ENCODE measurements at regions not wholly inside any gene's neighbourhood (a gene's known extent, or its start where the extent isn't known, plus 50 kb on each side); places are given as distances from the start of the nearest gene placed in this dataset.

GRCh38 chr2:53463806-53464726 lies 303.5 kb upstream of the CHAC2 start:
- no peak for TF ChIP-seq FOXP2 (optimal IDR thresholded peaks at IDR 0.05; ENCODE audit: borderline replicate concordance, extremely low read depth, extremely low read length, insufficient read depth)
- no peak for TF ChIP-seq SIN3A (IDR thresholded peaks at IDR 0.05; ENCODE audit: borderline replicate concordance, insufficient read depth, low read length)
- TF ChIP-seq TAF1 (IDR thresholded peaks at IDR 0.05; ENCODE audit: borderline replicate concordance, insufficient read depth, low read length): no peak
- no peak for TF ChIP-seq REST (IDR thresholded peaks at IDR 0.05; ENCODE audit: insufficient read depth in 1 of 2, low read depth in 2 of 2, low read length in 2 of 2)
- TF ChIP-seq POLR2AphosphoS5 (IDR thresholded peaks at IDR 0.05; ENCODE audit: low read depth, low read length): no peak

- TF ChIP-seq SIN3A (IDR thresholded peaks at IDR 0.05; ENCODE audit: borderline replicate concordance, insufficient read depth, low read length) (no peak), REST (IDR thresholded peaks at IDR 0.05; ENCODE audit: insufficient read depth in 1 of 2, low read depth in 2 of 2, low read length in 2 of 2) (no peak), FOXP2 (optimal IDR thresholded peaks at IDR 0.05; ENCODE audit: borderline replicate concordance, extremely low read depth, extremely low read length, insufficient read depth) (no peak), TAF1 (IDR thresholded peaks at IDR 0.05; ENCODE audit: borderline replicate concordance, insufficient read depth, low read length) (no peak), POLR2AphosphoS5 (IDR thresholded peaks at IDR 0.05; ENCODE audit: low read depth, low read length) (no peak)
Measured at GRCh38 chr2:53460937-53461336, 306.7 kb upstream of the CHAC2 start.

GRCh38 chr2:53460347-53460746 lies 307.3 kb upstream of the CHAC2 start:
- TF ChIP-seq POLR2AphosphoS5 (IDR thresholded peaks at IDR 0.05; ENCODE audit: low read depth, low read length): no peak
- TF ChIP-seq TAF1 (IDR thresholded peaks at IDR 0.05; ENCODE audit: borderline replicate concordance, insufficient read depth, low read length): no peak
- TF ChIP-seq FOXP2 (optimal IDR thresholded peaks at IDR 0.05; ENCODE audit: borderline replicate concordance, extremely low read depth, extremely low read length, insufficient read depth): no peak
- no peak for TF ChIP-seq REST (IDR thresholded peaks at IDR 0.05; ENCODE audit: insufficient read depth in 1 of 2, low read depth in 2 of 2, low read length in 2 of 2)
- TF ChIP-seq SIN3A (IDR thresholded peaks at IDR 0.05; ENCODE audit: borderline replicate concordance, insufficient read depth, low read length): no peak

- no peak for TF ChIP-seq SIN3A (IDR thresholded peaks at IDR 0.05; ENCODE audit: borderline replicate concordance, insufficient read depth, low read length)
- TF ChIP-seq POLR2AphosphoS5 (IDR thresholded peaks at IDR 0.05; ENCODE audit: low read depth, low read length): no peak
- TF ChIP-seq FOXP2 (optimal IDR thresholded peaks at IDR 0.05; ENCODE audit: borderline replicate concordance, extremely low read depth, extremely low read length, insufficient read depth): no peak
- TF ChIP-seq TAF1 (IDR thresholded peaks at IDR 0.05; ENCODE audit: borderline replicate concordance, insufficient read depth, low read length): no peak
- TF ChIP-seq REST (IDR thresholded peaks at IDR 0.05; ENCODE audit: insufficient read depth in 1 of 2, low read depth in 2 of 2, low read length in 2 of 2): no peak
Measured at GRCh38 chr2:53455094-53455493, 312.5 kb upstream of the CHAC2 start.

All from PFSK-1 (cell line).